IMR-90 (cell line): ENCODE measurements at regions not wholly inside any gene's neighbourhood (a gene's known extent, or its start where the extent isn't known, plus 50 kb on each side); places are given as distances from the start of the nearest gene placed in this dataset.

Experiments
- ATAC-seq: fragments of 200-7000 bp; cut with Tn5 transposase; 2 replicates; pipeline ENCODE4 v1.9.1; 2020; ENCODE audit warnings: low read depth, mild to moderate bottlenecking, moderate library complexity
- BruUV-seq: library from RNA; stranded (reverse); fragments of 400-500 nt; replicated peaks from 2 replicates; lab custom pipeline; 2021; lab: Mats Ljungman, UMichigan
- CTCF ChIA-PET: fragments of 300-600 bp; formaldehyde crosslinking; extraction: SDS; loops from one replicate; lab custom pipeline; 2021; ENCODE audit warnings: antibody characterized with exemption; lab: Yijun Ruan, JAX
- POLR2A ChIA-PET: fragments of 300-600 bp; sonication (Branson Sonifier 250); formaldehyde crosslinking; loops from one replicate; lab custom pipeline; 2022; ENCODE audit warnings: antibody characterized with exemption; ENCODE audit not compliant: unreplicated experiment; lab: Charles Lee
- DNase-seq: peaks from one replicate; pipeline ENCODE4 v3.0.0; 2013
- H2AFZ ChIP-seq: replicated peaks from 2 replicates; pipeline ENCODE3; 2013; ENCODE audit warnings: low read length, mild to moderate bottlenecking; ENCODE audit not compliant: poor library complexity
- H2AK5ac ChIP-seq: 2 replicates; pipeline ENCODE4 v1.6.1; 2013; ENCODE audit warnings: low read depth, low read length, inconsistent platforms
- H2AK9ac ChIP-seq: replicated peaks from 2 replicates; pipeline ENCODE3; 2013; ENCODE audit warnings: mild to moderate bottlenecking, low read depth, low read length, moderate library complexity; ENCODE audit not compliant: poor library complexity
- H2BK120ac ChIP-seq: 2 replicates; pipeline ENCODE4 v1.6.1; 2013; ENCODE audit warnings: low read depth, low read length, inconsistent platforms
- H2BK15ac ChIP-seq: 3 replicates; pipeline ENCODE4 v1.6.1; 2013; ENCODE audit warnings: low read depth, low read length, inconsistent platforms
- H2BK20ac ChIP-seq: 2 replicates; pipeline ENCODE4 v1.6.1; 2013; ENCODE audit warnings: low read depth, mild to moderate bottlenecking, inconsistent platforms, low read length, moderate library complexity
- H2BK5ac ChIP-seq: 2 replicates; pipeline ENCODE4 v1.6.1; 2013; ENCODE audit warnings: mild to moderate bottlenecking, low read depth, low read length, inconsistent platforms; ENCODE audit not compliant: poor library complexity, severe bottlenecking
- H3K14ac ChIP-seq: replicated peaks from 2 replicates; pipeline ENCODE4 v1.6.1; 2013; ENCODE audit warnings: low read depth, low read length, inconsistent platforms
- H3K18ac ChIP-seq: 2 replicates; pipeline ENCODE4 v1.6.1; 2013; ENCODE audit warnings: low read depth, low read length, control low read depth
- H3K23ac ChIP-seq: 2 replicates; pipeline ENCODE4 v1.6.1; 2013; ENCODE audit warnings: low read depth, low read length, inconsistent platforms
- H3K27ac ChIP-seq: 2 replicates; pipeline ENCODE4 v1.5.1; 2013; ENCODE audit warnings: mild to moderate bottlenecking, control low read depth, low read length; ENCODE audit not compliant: insufficient read depth
- H3K27me3 ChIP-seq: 2 replicates; pipeline ENCODE4 v1.6.1; 2013; ENCODE audit warnings: low read length; ENCODE audit not compliant: control insufficient read depth, insufficient read depth
- H3K36me3 ChIP-seq: 2 replicates; pipeline ENCODE4 v1.6.1; 2013; ENCODE audit warnings: low read length, mixed read lengths; ENCODE audit not compliant: control insufficient read depth, insufficient read depth
- H3K4ac ChIP-seq: 2 replicates; pipeline ENCODE4 v1.6.1; 2013; ENCODE audit warnings: low read depth, low read length, inconsistent platforms
- H3K4me1 ChIP-seq: 2 replicates; pipeline ENCODE4 v1.6.1; 2013; ENCODE audit warnings: low read length, mixed read lengths; ENCODE audit not compliant: control insufficient read depth, insufficient read depth
- H3K4me2 ChIP-seq: 2 replicates; pipeline ENCODE4 v1.6.1; 2013; ENCODE audit warnings: low read depth, mild to moderate bottlenecking, control low read depth, low read length, moderate library complexity
- H3K4me3 ChIP-seq: 2 replicates; pipeline ENCODE4 v1.5.1; 2013; ENCODE audit warnings: low read depth, mild to moderate bottlenecking, control low read depth, low read length, moderate library complexity; ENCODE audit not compliant: insufficient read depth
- H3K56ac ChIP-seq: 2 replicates; pipeline ENCODE4 v1.6.1; 2013; ENCODE audit warnings: low read length, inconsistent platforms; ENCODE audit not compliant: insufficient read depth; ENCODE audit errors: extremely low read depth
- H3K79me1 ChIP-seq, 2 experiments: 2 replicates each; pipeline ENCODE4 v1.6.1; 2013; ENCODE audit warnings: low read length in 2 of 2, inconsistent platforms in 1 of 2, low read depth in 1 of 2
- H3K9ac ChIP-seq: 2 replicates; pipeline ENCODE4 v1.6.1; 2013; ENCODE audit warnings: low read depth, low read length, control low read depth
- H3K9me1 ChIP-seq: 2 replicates; pipeline ENCODE4 v1.6.1; 2013; ENCODE audit warnings: low read length, inconsistent platforms; ENCODE audit not compliant: insufficient read depth
- H3K9me3 ChIP-seq: 2 replicates; pipeline ENCODE4 v1.6.1; 2013; ENCODE audit warnings: low read length; ENCODE audit not compliant: control insufficient read depth, insufficient read depth
- H4K20me1 ChIP-seq: 2 replicates; pipeline ENCODE4 v1.6.1; 2013; ENCODE audit warnings: low read length, inconsistent platforms; ENCODE audit not compliant: insufficient read depth
- H4K5ac ChIP-seq: 2 replicates; pipeline ENCODE4 v1.6.1; 2013; ENCODE audit warnings: mild to moderate bottlenecking, low read depth, low read length, control low read depth
- H4K8ac ChIP-seq, 2 experiments: 2 replicates each; pipeline ENCODE4 v1.6.1; 2013; ENCODE audit warnings: low read depth in 2 of 2, low read length in 2 of 2, control low read depth in 1 of 2, inconsistent platforms in 1 of 2
- H4K91ac ChIP-seq: 2 replicates; pipeline ENCODE4 v1.6.1; 2013; ENCODE audit warnings: low read depth, low read length, inconsistent platforms; ENCODE audit not compliant: insufficient read depth
- CEBPB ChIP-seq: IDR thresholded peaks from 2 replicates; pipeline ENCODE4 v1.6.1; 2012; ENCODE audit warnings: low read depth, low read length, improper control_type of control experiment
- CHD1 ChIP-seq: IDR thresholded peaks from 2 replicates; pipeline ENCODE4 v1.6.1; 2012; ENCODE audit warnings: low read depth, low read length, improper control_type of control experiment
- CTCF ChIP-seq: conservative IDR thresholded peaks from 2 replicates; pipeline ENCODE4 v1.5.1; 2012; ENCODE audit warnings: mild to moderate bottlenecking, low read depth, low read length, improper control_type of control experiment
- ELK1 ChIP-seq: fragments of 150-350 bp; IDR thresholded peaks from 2 replicates; pipeline ENCODE4 v1.6.1; 2016; ENCODE audit warnings: low read depth, mild to moderate bottlenecking, low read length, moderate library complexity, borderline replicate concordance
- FOS ChIP-seq: fragments of 150-350 bp; IDR thresholded peaks from 2 replicates; pipeline ENCODE4 v1.6.1; 2016; ENCODE audit warnings: low read depth, low read length
- MAFK ChIP-seq: IDR thresholded peaks from 2 replicates; pipeline ENCODE4 v1.6.1; 2012; ENCODE audit warnings: low read depth, low read length, improper control_type of control experiment
- MAZ ChIP-seq: IDR thresholded peaks from 2 replicates; pipeline ENCODE4 v1.6.1; 2012; ENCODE audit warnings: low read depth, mild to moderate bottlenecking, low read length, improper control_type of control experiment, moderate library complexity, borderline replicate concordance
- MXI1 ChIP-seq: IDR thresholded peaks from 2 replicates; pipeline ENCODE4 v1.6.1; 2012; ENCODE audit warnings: low read depth, mild to moderate bottlenecking, low read length, moderate library complexity, borderline replicate concordance
- NFE2L2 ChIP-seq: fragments of 150-350 bp; IDR thresholded peaks from 2 replicates; pipeline ENCODE4 v1.6.1; 2016; ENCODE audit warnings: low read depth, mild to moderate bottlenecking, low read length
- POLR2A ChIP-seq: IDR thresholded peaks from 2 replicates; pipeline ENCODE4 v1.6.1; 2012; ENCODE audit warnings: mild to moderate bottlenecking, low read depth, low read length
- RCOR1 ChIP-seq: IDR thresholded peaks from 2 replicates; pipeline ENCODE4 v1.6.1; 2012; ENCODE audit warnings: mild to moderate bottlenecking, low read length, improper control_type of control experiment; ENCODE audit not compliant: insufficient replicate concordance
- RFX5 ChIP-seq: IDR thresholded peaks from 2 replicates; pipeline ENCODE4 v1.8.0; 2012; ENCODE audit warnings: low read depth, mild to moderate bottlenecking, low read length, moderate library complexity
- USF2 ChIP-seq: fragments of 150-350 bp; IDR thresholded peaks from 2 replicates; pipeline ENCODE4 v1.6.1; 2017; ENCODE audit warnings: mild to moderate bottlenecking, antibody characterized with exemption, low read length, low read depth
- WGBS, 2 experiments: methylation state at CpG; one replicate each; pipeline versions ENCODE4 v1.1.5 to v1.1.7; 2013; ENCODE audit warnings: missing lambda C conversion rate in 2 of 2; ENCODE audit not compliant: insufficient read length in 1 of 2; ENCODE audit errors: extremely low coverage in 2 of 2; 5-methylcytosine and 5-hydroxymethylcytosine counted together
- dilution Hi-C: fragments of 300-500 bp; cut with HindIII; formaldehyde crosslinking; loops from one replicate; pipeline ENCODE4 v1.14.3; 2018; ENCODE audit warnings: low sequenced_read_pairs; ENCODE audit not compliant: unreplicated experiment
- in situ Hi-C: fragments of 300-500 bp; cut with MboI; formaldehyde crosslinking; loops from 3 replicates; pipeline ENCODE4 v1.14.3; 2019; ENCODE audit warnings: low sequenced_read_pairs, inconsistent platforms, mixed read lengths
- intact Hi-C: fragments of 100-400 bp; cut with micrococcal nuclease; formaldehyde crosslinking; loops from 2 replicates; pipeline ENCODE4 v1.10.0; 2022

- ATAC-seq: no peak
- Histone ChIP-seq H2AFZ (no peak overlapping the region), H3K27ac (no peak overlapping the region), H3K36me3 (no peaks in the 10 kb centered on the region), H2BK20ac (no peak overlapping the region), H2BK15ac (no peak overlapping the region), H4K20me1 (no peaks in the 10 kb centered on the region), H3K23ac (no peak overlapping the region), H2AK9ac (no peak overlapping the region), H2BK120ac (no peak overlapping the region), H3K56ac (no peak overlapping the region), H3K79me1 (no peaks in the 10 kb centered on the region), H3K9ac (no peak overlapping the region), H2BK5ac (no peak overlapping the region), H3K14ac (no peak overlapping the region), H3K9me3 (peaks cover 4% of the 10 kb centered on the region; the same call in 1 of the 2 replicates), H3K27me3 (no peaks in the 10 kb centered on the region), H3K18ac (no peak overlapping the region), H3K9me1 (no peaks in the 10 kb centered on the region), H3K4me3 (no peak overlapping the region), H3K4me1 (no peaks in the 10 kb centered on the region), H3K4ac (no peak overlapping the region), H4K8ac (no peak overlapping the region), H4K5ac (no peak overlapping the region), H3K4me2 (no peak overlapping the region), H4K91ac (no peak overlapping the region), H2AK5ac (no peak overlapping the region)
- TF ChIP-seq FOS (no peak), CHD1 (no peak), RFX5 (no peak), ELK1 (no peak), USF2 (no peak), MAZ (no peak), CEBPB (no peak), POLR2A (no peak), CTCF (no peak), MXI1 (no peak), MAFK (no peak), RCOR1 (no peak), NFE2L2 (no peak)
- no CpG with 5 or more reads among the region's 1 CpG for WGBS, 2 experiments
- ChIA-PET CTCF (no interaction called here), POLR2A (no interaction called here)
- no TSS peak for BruUV-seq
- DNase-seq: no peak
- dilution Hi-C loops: no loop called here
- intact Hi-C loops: no loop called here
- in situ Hi-C loops: no loop called here
Observed at GRCh38 chr16:62565706-62566105, 529.5 kb upstream of the CDH8 start.
